ENCODE measurements at regions not wholly inside any gene's neighbourhood (a gene's known extent, or its start where the extent isn't known, plus 50 kb on each side); places are given as distances from the start of the nearest gene placed in this dataset.

GRCh38 chr14:26276757-26277156, 321.1 kb downstream of the NOVA1 start:
- Histone ChIP-seq H3K14ac (replicated peaks; ENCODE audit: low read depth, low read length) (no peak overlapping the region), H4K20me1 (ENCODE audit: insufficient read depth, low read length) (no peaks in the 10 kb centered on the region), H2BK20ac (ENCODE audit: low read depth, low read length) (no peak overlapping the region), H4K8ac (ENCODE audit: low read depth in 2 of 2, low read length in 2 of 2) (no peak overlapping the region), H2AK5ac (ENCODE audit: low read depth, low read length) (no peak overlapping the region), H3K4me2 (ENCODE audit: low read depth, low read length) (no peak overlapping the region), H3K4me3 (ENCODE audit: insufficient read depth, low read depth, low read length) (no peak overlapping the region), H3K79me1 (ENCODE audit: low read depth in 1 of 2, low read length in 2 of 2) (no peaks in the 10 kb centered on the region), H2BK120ac (ENCODE audit: low read depth, low read length) (no peak overlapping the region), H3K36me3 (ENCODE audit: control insufficient read depth, insufficient read depth, low read length) (no peaks in the 10 kb centered on the region), H4K5ac (ENCODE audit: low read depth, low read length) (no peak overlapping the region), H3K27me3 (ENCODE audit: control insufficient read depth, insufficient read depth, low read length) (no peaks in the 10 kb centered on the region), H3K9ac (ENCODE audit: low read depth, low read length) (no peak overlapping the region), H3K4ac (ENCODE audit: low read depth, low read length) (no peak overlapping the region), H2BK5ac (ENCODE audit: low read depth, low read length, poor library complexity, severe bottlenecking) (no peak overlapping the region), H3K9me1 (ENCODE audit: insufficient read depth, low read length) (no peaks in the 10 kb centered on the region; the same call in 1 of the 2 replicates), H2AK9ac (replicated peaks; ENCODE audit: low read depth, low read length, poor library complexity) (no peak overlapping the region), H3K4me1 (ENCODE audit: control insufficient read depth, insufficient read depth, low read length) (peaks cover 2% of the 10 kb centered on the region), H3K23ac (ENCODE audit: low read depth, low read length) (no peak overlapping the region), H3K9me3 (ENCODE audit: control insufficient read depth, insufficient read depth, low read length) (0 out of 2 replicates have a peak, but pooled peaks cover 2% of the 10 kb centered on the region), H3K56ac (ENCODE audit: extremely low read depth, insufficient read depth, low read length) (no peak overlapping the region), H2BK15ac (ENCODE audit: low read depth, low read length) (no peak overlapping the region), H3K27ac (ENCODE audit: insufficient read depth, low read length) (no peak overlapping the region), H4K91ac (ENCODE audit: insufficient read depth, low read depth, low read length) (no peak overlapping the region), H2AFZ (replicated peaks; ENCODE audit: low read length, poor library complexity) (no peak overlapping the region), H3K18ac (ENCODE audit: low read depth, low read length) (no peak overlapping the region)
- ATAC-seq (ENCODE audit: low read depth) (no peak), DNase-seq (no peak)
- ChIA-PET CTCF (interaction anchor here (1.0 kb wide), 1 partner anchor 13 kb away, joined by 3 read pairs; no protein-coding TSS in a partner anchor), POLR2A (ENCODE audit: unreplicated experiment) (no interaction called here)
- no peak for TF ChIP-seq POLR2A (IDR thresholded peaks at IDR 0.05; ENCODE audit: low read depth, low read length)
- TF ChIP-seq CEBPB (IDR thresholded peaks at IDR 0.05; ENCODE audit: low read depth, low read length), result no peak
- TF ChIP-seq CTCF (conservative IDR thresholded peaks at IDR 0.05; ENCODE audit: low read depth, low read length), result 0 out of 2 replicates have a peak, but pooled peaks have one; percentile 1
- TF ChIP-seq SMC3 (IDR thresholded peaks at IDR 0.05; ENCODE audit: low read depth, low read length), result no peak
- no TSS peak for BruUV-seq (replicated peaks)
- dilution Hi-C loops (cut with HindIII; ENCODE audit: low sequenced_read_pairs, unreplicated experiment) (no loop called here), intact Hi-C loops (cut with micrococcal nuclease) (no loop called here), in situ Hi-C loops (cut with MboI; ENCODE audit: low sequenced_read_pairs) (no loop called here)
- WGBS, 2 experiments (ENCODE audit: extremely low coverage in 2 of 2, insufficient read length in 1 of 2), result no CpG with 5 or more reads among the region's 2 CpGs
